GM12892 (cell line): ENCODE measurements at regions not wholly inside any gene's neighbourhood (a gene's known extent, or its start where the extent isn't known, plus 50 kb on each side); places are given as distances from the start of the nearest gene placed in this dataset.
"Not testable (repeated sequence)": the region's sequence is repeated elsewhere in the genome, so short reads cannot be mapped to it uniquely, and the experiment has no call there.

Experiments
- DNase-seq: peaks from one replicate; pipeline ENCODE4 v3.0.0; 2011; ENCODE audit not compliant: insufficient read length
- FAIRE-seq: peaks from 2 replicates; lab custom pipeline; 2011; peaks lifted over from hg19 to GRCh38; lab: Jason Lieb, UNC
- POLR2A ChIP-seq: IDR thresholded peaks from 2 replicates; pipeline ENCODE4 v1.6.1; 2011; ENCODE audit warnings: low read depth, low read length, control low read depth
- POLR2AphosphoS5 ChIP-seq: IDR thresholded peaks from 2 replicates; pipeline ENCODE4 v1.6.1; 2011; ENCODE audit warnings: low read depth, low read length, control low read depth
- TAF1 ChIP-seq: IDR thresholded peaks from 2 replicates; pipeline ENCODE4 v1.6.1; 2011; ENCODE audit warnings: low read depth, mild to moderate bottlenecking, control low read depth, low read length, borderline replicate concordance

- FAIRE-seq (no peak), DNase-seq (no peak)
- TF ChIP-seq POLR2A (no peak), TAF1 (no peak), POLR2AphosphoS5 (no peak)
These were observed 276.7 kb downstream of the PLK2 start for GRCh38 chr5:58183078-58183785.

GRCh38 chr5:58182287-58182841, 277.5 kb downstream of the PLK2 start:
- no peak for TF ChIP-seq POLR2A
- no peak for TF ChIP-seq POLR2AphosphoS5
- no peak for TF ChIP-seq TAF1
- no peak for FAIRE-seq
- DNase-seq: no peak

DNA sequence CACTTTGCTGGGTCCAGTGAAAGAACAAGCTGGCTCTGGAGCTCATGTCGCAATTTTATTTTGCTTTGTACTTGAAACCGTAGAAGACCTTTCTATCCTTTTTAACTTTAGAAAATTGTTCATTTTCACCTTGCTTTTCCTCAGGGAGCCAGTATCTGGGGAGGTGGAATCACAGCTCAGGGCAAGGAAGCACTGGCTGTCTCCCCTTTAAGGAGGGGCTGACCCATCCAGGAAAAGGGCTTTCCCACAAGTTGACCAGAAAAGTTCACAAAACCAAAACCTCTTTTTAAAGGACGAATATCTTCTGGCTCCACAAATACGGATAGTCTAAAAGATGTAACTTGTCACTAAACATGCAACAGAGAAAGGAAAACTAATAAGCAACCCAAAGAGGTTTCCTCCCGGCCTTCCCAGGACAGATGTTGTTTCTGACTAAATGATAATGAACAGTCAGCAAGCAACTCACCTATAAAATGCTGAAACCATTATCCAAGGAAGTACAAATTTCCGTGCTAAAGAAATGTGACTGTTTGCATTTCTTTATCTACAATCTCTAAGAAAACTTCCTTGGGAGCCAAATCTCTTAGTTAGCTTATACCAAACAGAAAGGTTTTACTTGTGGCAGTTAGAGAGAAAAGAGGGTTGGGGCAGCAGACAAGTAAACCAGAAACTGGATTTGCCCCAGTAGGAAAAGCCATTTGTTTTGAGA, 278.2 kb downstream of the PLK2 start:
- TF ChIP-seq POLR2AphosphoS5: no peak
- TF ChIP-seq TAF1: no peak
- no peak for TF ChIP-seq POLR2A
- FAIRE-seq (no peak), DNase-seq (no peak)

- FAIRE-seq: no peak
These were observed 286.9 kb downstream of the PLK2 start for GRCh38 chr5:58172946-58173345.

GRCh38 chr5:58165152-58165551, 294.7 kb downstream of the PLK2 start:
- FAIRE-seq: no peak
- no peak for DNase-seq
- no peak for TF ChIP-seq TAF1
- no peak for TF ChIP-seq POLR2A
- no peak for TF ChIP-seq POLR2AphosphoS5

More at GRCh38 chr5:58172946-58173345, 286.9 kb downstream of the PLK2 start:
- no peak for DNase-seq
- TF ChIP-seq POLR2A (no peak), POLR2AphosphoS5 (no peak), TAF1 (no peak)

GRCh38 chr5:58161889-58162288, 298.0 kb downstream of the PLK2 start:
- not testable (repeated sequence) for FAIRE-seq

DNA sequence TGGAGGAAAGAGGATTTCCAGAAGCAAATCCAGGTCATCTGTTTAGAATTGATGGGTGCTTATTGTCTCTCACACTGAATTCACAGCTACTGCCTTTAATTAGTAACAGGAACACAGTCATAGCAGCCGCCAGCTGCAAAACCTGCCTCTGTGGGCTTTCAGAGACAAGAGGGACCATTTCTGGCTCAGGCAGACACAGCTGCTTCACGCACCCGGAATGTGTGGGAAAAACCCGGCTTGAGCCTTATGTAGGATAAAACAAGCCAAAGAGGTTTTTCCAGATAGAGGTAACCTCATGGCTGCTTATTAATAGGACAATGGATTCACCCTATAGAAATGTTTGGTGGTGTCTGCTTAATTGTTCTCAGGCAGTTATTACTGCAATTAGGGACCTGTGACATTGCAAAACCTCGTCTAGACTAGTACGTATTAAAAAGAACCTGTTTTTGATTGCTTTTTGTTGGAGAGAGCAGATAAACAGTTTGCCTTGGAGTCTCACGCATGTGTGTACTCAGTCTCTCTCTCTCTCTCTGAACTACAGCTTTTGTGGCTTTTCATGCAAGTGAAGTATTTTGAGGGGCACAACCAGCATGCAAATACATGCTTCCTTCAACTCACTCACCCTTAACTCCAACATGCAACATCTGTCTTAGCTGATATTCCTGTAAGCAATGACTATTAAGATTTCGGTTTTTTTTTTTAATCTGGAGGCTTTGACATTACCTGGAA, 302.7 kb downstream of the PLK2 start:
- peak; percentile 57 for FAIRE-seq
- no peak for DNase-seq
- TF ChIP-seq POLR2AphosphoS5: no peak
- no peak for TF ChIP-seq TAF1
- no peak for TF ChIP-seq POLR2A

More at GRCh38 chr5:58161889-58162288, 298.0 kb downstream of the PLK2 start:
- not testable (repeated sequence) for DNase-seq

- DNase-seq: no peak
- no peak for TF ChIP-seq POLR2AphosphoS5
- no peak for TF ChIP-seq POLR2A
- TF ChIP-seq TAF1: no peak
- no peak for FAIRE-seq
These were observed 303.5 kb downstream of the PLK2 start for GRCh38 chr5:58156361-58156760.

- DNase-seq (no peak), FAIRE-seq (no peak)
- TF ChIP-seq TAF1: no peak
- no peak for TF ChIP-seq POLR2A
- no peak for TF ChIP-seq POLR2AphosphoS5
These were observed 306.6 kb downstream of the PLK2 start for GRCh38 chr5:58153255-58153654.

GRCh38 chr5:58151414-58151813, 308.5 kb downstream of the PLK2 start:
- TF ChIP-seq POLR2A (no peak), TAF1 (no peak), POLR2AphosphoS5 (no peak)
- DNase-seq: no peak
- no peak for FAIRE-seq

DNA sequence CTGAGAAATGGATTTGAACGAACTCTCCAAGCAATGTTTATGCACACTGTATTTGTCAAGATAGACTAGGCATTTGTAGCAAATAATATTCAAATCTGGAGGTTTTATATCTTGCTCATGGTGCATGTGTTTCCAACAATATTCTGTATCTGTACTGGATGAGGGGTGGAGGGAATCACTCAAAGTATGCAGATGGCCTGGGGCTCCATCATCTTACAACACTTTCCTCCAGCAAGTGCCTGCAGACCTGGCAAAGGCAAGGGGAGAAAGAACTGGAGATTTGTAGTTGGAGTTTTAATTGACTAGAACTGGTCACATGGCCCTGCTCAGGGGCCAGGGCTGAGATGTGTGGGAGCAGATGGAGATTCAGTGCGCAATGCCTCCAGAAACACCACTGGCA, 309.0 kb downstream of the PLK2 start:
- TF ChIP-seq POLR2AphosphoS5 (no peak), TAF1 (no peak), POLR2A (no peak)
- DNase-seq: no peak
- FAIRE-seq: no peak

DNA sequence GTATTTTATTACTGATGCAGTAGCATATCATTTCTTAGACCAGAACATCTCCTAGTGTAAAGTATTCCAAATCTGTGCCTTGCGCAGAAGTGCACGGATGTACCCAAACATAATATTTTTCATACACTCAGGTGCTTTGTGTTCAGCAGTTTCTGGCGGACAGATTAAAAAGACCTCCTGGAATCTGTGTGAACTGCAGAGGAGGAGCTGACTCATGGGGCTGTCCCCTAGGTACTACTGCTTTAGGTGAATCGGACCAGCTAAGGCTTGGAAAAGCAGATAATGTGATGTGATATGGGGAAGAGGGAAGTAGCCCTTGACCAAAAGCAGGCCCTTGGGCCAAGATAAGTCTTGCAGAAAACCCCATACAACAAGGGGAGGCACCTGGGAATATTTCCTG, 310.1 kb downstream of the PLK2 start:
- no peak for DNase-seq
- no peak for TF ChIP-seq POLR2AphosphoS5
- no peak for TF ChIP-seq POLR2A
- TF ChIP-seq TAF1: no peak
- FAIRE-seq: no peak
